BE2C (cell line): ENCODE measurements at regions not wholly inside any gene's neighbourhood (a gene's known extent, or its start where the extent isn't known, plus 50 kb on each side); places are given as distances from the start of the nearest gene placed in this dataset.

Experiments
- DNase-seq: peaks from one replicate; pipeline ENCODE4 v3.0.0-alpha.2; 2020
- H3K27me3 ChIP-seq: fragments of 250-450 bp; sonication (Bioruptor Pico); 2 replicates; pipeline ENCODE4 v1.5.1; 2020; ENCODE audit warnings: mild to moderate bottlenecking
- H3K36me3 ChIP-seq: fragments of 250-450 bp; sonication (Bioruptor Pico); 2 replicates; pipeline ENCODE4 v1.5.1; 2020; ENCODE audit warnings: mild to moderate bottlenecking
- H3K4me1 ChIP-seq: fragments of 250-450 bp; sonication (Bioruptor Pico); 2 replicates; pipeline ENCODE4 v1.5.1; 2020
- H3K4me3 ChIP-seq: 2 replicates; pipeline ENCODE4 v1.5.1; 2011; ENCODE audit warnings: low read depth, low read length
- H3K9me3 ChIP-seq: fragments of 250-450 bp; sonication (Bioruptor Pico); 2 replicates; pipeline ENCODE4 v1.5.1; 2020
- CTCF ChIP-seq: IDR thresholded peaks from 2 replicates; pipeline ENCODE4 v1.5.1; 2012; ENCODE audit warnings: mild to moderate bottlenecking, low read depth, low read length

DNA sequence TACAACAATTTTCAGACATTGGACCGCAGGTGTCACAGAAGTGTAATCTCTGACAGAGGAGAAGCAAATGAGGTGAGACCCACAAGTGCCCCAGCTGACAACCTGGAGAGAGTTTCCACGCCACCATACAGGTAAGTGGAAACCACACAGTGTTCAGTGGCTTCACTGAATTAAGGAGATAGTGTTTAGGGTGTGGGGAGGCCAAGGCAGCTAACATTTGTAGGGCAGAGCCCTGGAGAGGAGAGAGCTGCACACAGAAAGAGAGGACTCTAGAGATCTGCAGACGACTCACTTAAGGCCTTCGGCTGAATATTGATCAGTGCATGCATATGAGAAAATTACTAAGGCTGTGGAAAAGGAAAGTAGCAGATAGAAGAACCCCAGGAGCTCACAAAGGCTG is 228.9 kb upstream of the TNRC6C start:
- no peak for TF ChIP-seq CTCF
- no peaks in the 10 kb centered on the region for H3K27me3 ChIP-seq
- DNase-seq, result no peak
- H3K9me3 ChIP-seq, result no peaks in the 10 kb centered on the region
- H3K4me1 ChIP-seq, result peaks cover 4% of the 10 kb centered on the region
- no peak overlapping the region for H3K4me3 ChIP-seq
- H3K36me3 ChIP-seq, result no peaks in the 10 kb centered on the region

DNA sequence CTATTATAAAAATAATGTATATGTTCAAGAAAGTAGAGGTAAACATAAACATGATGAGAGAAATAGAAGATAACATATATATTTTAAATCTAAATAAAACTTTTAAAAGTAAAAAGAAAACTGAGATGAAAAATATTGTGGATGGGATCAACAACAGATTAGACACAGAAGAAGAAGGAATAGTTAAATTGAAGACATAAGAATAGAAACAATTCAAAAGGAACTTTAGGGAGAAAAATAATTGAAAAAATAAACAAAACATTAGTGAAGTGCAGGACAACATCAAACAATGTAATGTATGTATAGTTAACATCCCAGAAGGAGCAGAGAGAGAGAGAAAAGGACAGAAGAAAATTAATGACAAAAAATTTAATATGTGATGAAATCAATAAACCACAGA is 228.1 kb upstream of the TNRC6C start:
- TF ChIP-seq CTCF, result no peak
- no peak overlapping the region for H3K4me3 ChIP-seq
- no peaks in the 10 kb centered on the region for H3K36me3 ChIP-seq
- no peak for DNase-seq
- no peaks in the 10 kb centered on the region for H3K27me3 ChIP-seq
- H3K4me1 ChIP-seq, result peaks cover 9% of the 10 kb centered on the region
- no peaks in the 10 kb centered on the region for H3K9me3 ChIP-seq

GRCh38 chr17:77733576-77734296 is 224.8 kb upstream of the TNRC6C start:
- no peak for DNase-seq
- Histone ChIP-seq H3K4me1 (peaks cover 14% of the 10 kb centered on the region), H3K36me3 (no peaks in the 10 kb centered on the region), H3K4me3 (no peak overlapping the region), H3K27me3 (no peaks in the 10 kb centered on the region), H3K9me3 (no peaks in the 10 kb centered on the region)
- no peak for TF ChIP-seq CTCF

DNA sequence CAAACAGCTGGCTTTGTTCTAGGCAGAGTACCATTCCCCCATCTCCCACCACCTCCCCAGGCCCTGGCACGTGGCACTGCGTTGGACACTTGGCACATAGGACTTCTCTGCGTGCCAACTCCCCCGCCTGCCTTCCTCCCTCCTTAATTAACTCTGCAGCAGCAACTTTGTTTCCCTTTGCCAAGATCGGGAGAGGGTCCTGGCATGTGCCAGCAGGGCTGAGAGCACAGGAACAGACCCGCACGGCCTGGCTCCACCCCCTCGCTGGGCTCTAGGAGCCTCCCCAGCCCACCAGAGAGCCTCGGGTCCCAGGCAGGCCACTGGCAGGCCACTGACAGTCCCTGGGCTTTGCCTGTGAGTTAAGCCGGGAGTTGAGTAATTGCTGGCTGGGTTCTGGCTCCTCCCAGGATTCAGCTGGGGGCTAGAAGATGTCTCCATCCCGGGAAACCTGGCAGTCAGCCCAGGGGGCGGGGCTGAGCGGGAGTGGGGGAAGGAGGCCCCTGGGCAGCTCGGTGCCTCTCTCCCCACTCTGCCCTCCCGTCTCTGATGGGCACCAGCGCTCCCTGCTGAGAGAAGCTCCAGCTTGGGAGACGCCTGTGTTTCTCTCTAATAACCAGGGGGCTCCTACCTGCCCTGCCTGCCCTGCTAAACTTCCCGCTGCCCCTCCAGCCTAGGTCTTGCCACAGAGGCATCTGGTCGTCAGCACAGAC is 224.0 kb upstream of the TNRC6C start:
- H3K27me3 ChIP-seq, result no peaks in the 10 kb centered on the region
- H3K36me3 ChIP-seq, result no peaks in the 10 kb centered on the region
- peak overlapping the region; percentile 39 for H3K4me3 ChIP-seq
- H3K9me3 ChIP-seq, result no peaks in the 10 kb centered on the region
- DNase-seq, result peak; percentile 98
- peak; percentile 26; the same call in 1 of the 2 replicates for TF ChIP-seq CTCF
- H3K4me1 ChIP-seq, result peaks cover 14% of the 10 kb centered on the region

- peak; percentile 53 for DNase-seq
- no peak for TF ChIP-seq CTCF
- H3K9me3 ChIP-seq, result no peaks in the 10 kb centered on the region
- H3K4me1 ChIP-seq, result peaks cover 14% of the 10 kb centered on the region
- H3K27me3 ChIP-seq, result no peaks in the 10 kb centered on the region
- no peaks in the 10 kb centered on the region for H3K36me3 ChIP-seq
- peak overlapping the region; percentile 39 for H3K4me3 ChIP-seq
These were observed 223.4 kb upstream of the TNRC6C start for GRCh38 chr17:77735081-77735565.
